HFF-Myc (cell line): ENCODE measurements at regions not wholly inside any gene's neighbourhood (a gene's known extent, or its start where the extent isn't known, plus 50 kb on each side); places are given as distances from the start of the nearest gene placed in this dataset.

Source experiments
- DNase-seq: peaks from one replicate; pipeline ENCODE4 v3.0.0-alpha.2; 2011; ENCODE audit warnings: low read depth; ENCODE audit errors: extremely low read depth
- H3K4me3 ChIP-seq: replicated peaks from 2 replicates; pipeline ENCODE4 v1.5.1; 2011; ENCODE audit warnings: low read depth, mild to moderate bottlenecking, control low read depth, low read length
- TF ChIP-seq, protein P1 (sequence below): IDR thresholded peaks from 2 replicates; pipeline ENCODE4 v1.5.1; 2012; ENCODE audit warnings: mild to moderate bottlenecking, low read depth, low read length, control low read depth; ENCODE audit errors: missing control alignments

DNA sequence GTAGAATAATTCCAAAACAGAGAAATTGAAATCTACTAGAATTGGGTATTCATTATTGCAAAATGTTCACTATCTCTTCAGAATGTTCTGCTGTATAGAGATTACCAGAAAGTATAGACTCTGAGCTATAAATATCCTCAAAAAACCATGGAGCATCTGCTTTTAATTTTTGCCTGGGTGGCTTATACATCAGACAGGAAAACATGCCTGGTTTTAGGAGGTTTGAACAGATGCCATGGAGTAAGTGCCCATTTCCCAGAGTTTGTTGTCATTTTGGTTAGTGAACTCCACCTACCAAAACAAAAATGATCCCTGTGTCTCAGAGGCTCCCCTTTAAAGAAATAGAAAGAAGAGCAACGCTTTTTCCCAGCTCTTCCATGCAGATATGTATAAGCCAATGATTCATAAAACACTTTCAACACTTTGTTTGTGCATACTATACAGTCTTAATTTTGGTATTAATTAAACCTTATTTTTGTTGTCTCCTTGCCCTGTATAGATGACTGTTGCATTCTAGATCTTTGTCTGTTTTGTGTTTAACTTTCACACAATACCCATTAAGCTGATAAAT, 68.7 kb downstream of the MEPE start:
- H3K4me3 ChIP-seq, result no peak overlapping the region
- peak; percentile 40 for DNase-seq
- TF ChIP-seq, protein P1, sequence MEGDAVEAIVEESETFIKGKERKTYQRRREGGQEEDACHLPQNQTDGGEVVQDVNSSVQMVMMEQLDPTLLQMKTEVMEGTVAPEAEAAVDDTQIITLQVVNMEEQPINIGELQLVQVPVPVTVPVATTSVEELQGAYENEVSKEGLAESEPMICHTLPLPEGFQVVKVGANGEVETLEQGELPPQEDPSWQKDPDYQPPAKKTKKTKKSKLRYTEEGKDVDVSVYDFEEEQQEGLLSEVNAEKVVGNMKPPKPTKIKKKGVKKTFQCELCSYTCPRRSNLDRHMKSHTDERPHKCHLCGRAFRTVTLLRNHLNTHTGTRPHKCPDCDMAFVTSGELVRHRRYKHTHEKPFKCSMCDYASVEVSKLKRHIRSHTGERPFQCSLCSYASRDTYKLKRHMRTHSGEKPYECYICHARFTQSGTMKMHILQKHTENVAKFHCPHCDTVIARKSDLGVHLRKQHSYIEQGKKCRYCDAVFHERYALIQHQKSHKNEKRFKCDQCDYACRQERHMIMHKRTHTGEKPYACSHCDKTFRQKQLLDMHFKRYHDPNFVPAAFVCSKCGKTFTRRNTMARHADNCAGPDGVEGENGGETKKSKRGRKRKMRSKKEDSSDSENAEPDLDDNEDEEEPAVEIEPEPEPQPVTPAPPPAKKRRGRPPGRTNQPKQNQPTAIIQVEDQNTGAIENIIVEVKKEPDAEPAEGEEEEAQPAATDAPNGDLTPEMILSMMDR, result no peak

DNA sequence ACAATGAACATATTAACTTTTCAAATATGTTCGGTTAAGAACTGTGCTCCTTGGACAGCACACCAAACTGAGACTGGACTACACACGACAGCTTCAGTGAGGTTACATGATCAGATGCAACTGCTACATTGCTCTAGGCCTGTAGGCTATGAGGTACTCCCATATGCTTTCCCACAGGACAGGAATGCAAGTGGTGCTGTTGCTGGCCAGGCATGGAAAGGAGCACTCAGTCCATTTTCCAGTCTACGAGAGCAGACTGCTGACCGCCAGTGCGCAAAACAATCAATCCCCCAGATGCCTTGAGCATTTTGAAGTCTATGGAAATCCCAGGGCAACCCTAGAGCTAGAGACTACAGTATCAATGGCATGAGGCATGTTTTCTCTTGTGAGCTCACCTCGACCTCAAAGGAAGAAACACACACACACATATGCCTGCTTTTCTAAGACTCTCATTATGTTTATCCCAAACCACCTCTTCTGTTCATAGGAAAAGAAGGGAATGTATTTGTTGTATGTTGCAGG, 70.8 kb upstream of the SPP1 start:
- H3K4me3 ChIP-seq, result no peak overlapping the region
- TF ChIP-seq, protein P1, result no peak
- DNase-seq, result no peak

- DNase-seq, result no peak
- H3K4me3 ChIP-seq, result no peak overlapping the region
- TF ChIP-seq, protein P1, result no peak
Measured at GRCh38 chr4:87908336-87908735, 67.2 kb upstream of the SPP1 start.

- no peak overlapping the region for H3K4me3 ChIP-seq
- DNase-seq, result no peak
- TF ChIP-seq, protein P1, result no peak
Measured at GRCh38 chr4:87910795-87911194, 64.7 kb upstream of the SPP1 start.

DNA sequence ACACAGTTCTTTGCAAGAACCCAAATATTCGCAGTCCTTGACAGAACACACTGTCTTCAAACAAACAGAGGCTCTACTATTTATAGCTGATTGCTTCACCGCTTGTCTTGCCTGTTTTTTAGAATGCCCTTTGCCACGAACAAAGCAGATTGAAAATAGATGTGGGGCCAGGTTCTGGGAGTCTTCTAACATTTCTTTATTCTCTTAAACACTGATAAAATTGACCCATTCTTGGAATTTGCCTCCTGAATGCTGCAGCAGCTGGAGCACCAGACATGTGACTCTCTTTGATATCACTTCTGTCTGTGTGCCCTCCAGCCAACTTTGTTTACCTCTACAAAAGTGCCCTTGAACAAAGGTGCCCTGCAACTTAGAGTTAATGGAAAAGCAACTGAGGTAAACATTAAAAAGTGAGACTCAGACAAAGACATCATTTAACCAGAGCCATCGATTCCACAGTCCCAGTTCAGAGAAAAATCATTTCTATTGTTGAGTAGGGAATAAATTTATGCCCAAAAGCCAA, 64.2 kb upstream of the SPP1 start:
- TF ChIP-seq, protein P1, result no peak
- DNase-seq, result no peak

GRCh38 chr4:87912164-87913004, 63.1 kb upstream of the SPP1 start:
- DNase-seq, result no peak
- no peak overlapping the region for H3K4me3 ChIP-seq
- TF ChIP-seq, protein P1, result no peak

More for the DNA sequence above, 64.2 kb upstream of the SPP1 start:
- H3K4me3 ChIP-seq, result no peak overlapping the region
